ENCODE measurements at regions not wholly inside any gene's neighbourhood (a gene's known extent, or its start where the extent isn't known, plus 50 kb on each side); places are given as distances from the start of the nearest gene placed in this dataset.
"Not testable (repeated sequence)": the region's sequence is repeated elsewhere in the genome, so short reads cannot be mapped to it uniquely, and the experiment has no call there.

DNA sequence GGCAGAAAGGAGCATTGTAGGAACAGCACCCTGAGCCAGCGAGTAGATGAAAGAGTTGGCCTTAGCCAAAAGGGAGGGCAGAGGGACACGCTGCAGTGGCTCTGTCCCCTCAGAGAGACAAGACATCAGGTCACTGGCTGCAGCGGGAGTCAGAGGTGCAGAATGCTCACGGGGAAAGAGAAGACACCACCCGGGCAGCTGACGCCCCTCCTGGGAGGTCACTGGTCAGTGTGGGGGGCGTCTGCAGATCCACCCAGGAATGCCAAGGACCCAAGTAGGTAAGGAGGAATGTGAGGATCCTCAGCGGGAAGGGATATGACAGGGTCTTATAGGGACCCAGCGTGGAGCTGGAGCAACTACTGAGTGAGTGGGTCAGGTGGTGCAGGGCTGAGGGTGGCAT, 923.9 kb downstream of the TUBA3C start:
- TF ChIP-seq, protein P1, sequence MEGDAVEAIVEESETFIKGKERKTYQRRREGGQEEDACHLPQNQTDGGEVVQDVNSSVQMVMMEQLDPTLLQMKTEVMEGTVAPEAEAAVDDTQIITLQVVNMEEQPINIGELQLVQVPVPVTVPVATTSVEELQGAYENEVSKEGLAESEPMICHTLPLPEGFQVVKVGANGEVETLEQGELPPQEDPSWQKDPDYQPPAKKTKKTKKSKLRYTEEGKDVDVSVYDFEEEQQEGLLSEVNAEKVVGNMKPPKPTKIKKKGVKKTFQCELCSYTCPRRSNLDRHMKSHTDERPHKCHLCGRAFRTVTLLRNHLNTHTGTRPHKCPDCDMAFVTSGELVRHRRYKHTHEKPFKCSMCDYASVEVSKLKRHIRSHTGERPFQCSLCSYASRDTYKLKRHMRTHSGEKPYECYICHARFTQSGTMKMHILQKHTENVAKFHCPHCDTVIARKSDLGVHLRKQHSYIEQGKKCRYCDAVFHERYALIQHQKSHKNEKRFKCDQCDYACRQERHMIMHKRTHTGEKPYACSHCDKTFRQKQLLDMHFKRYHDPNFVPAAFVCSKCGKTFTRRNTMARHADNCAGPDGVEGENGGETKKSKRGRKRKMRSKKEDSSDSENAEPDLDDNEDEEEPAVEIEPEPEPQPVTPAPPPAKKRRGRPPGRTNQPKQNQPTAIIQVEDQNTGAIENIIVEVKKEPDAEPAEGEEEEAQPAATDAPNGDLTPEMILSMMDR (IDR thresholded peaks at IDR 0.05): not testable (repeated sequence)
- not testable (repeated sequence) for TF ChIP-seq POLR2A (IDR thresholded peaks at IDR 0.05)
